ENCODE measurements at regions not wholly inside any gene's neighbourhood (a gene's known extent, or its start where the extent isn't known, plus 50 kb on each side); places are given as distances from the start of the nearest gene placed in this dataset.

- in situ Hi-C loops (cut with HindIII; ENCODE audit: low sequenced_read_pairs): no loop called here
Observed at GRCh38 chr11:134678744-134679143, 266.7 kb upstream of the B3GAT1 start.

- in situ Hi-C loops (cut with HindIII; ENCODE audit: low sequenced_read_pairs): no loop called here
Observed at GRCh38 chr11:134677891-134678551, 266.0 kb upstream of the B3GAT1 start.

- in situ Hi-C loops (cut with HindIII; ENCODE audit: low sequenced_read_pairs): no loop called here
Observed at GRCh38 chr11:134677397-134677822, 265.4 kb upstream of the B3GAT1 start.

- in situ Hi-C loops (cut with HindIII; ENCODE audit: low sequenced_read_pairs): no loop called here
Observed at GRCh38 chr11:134676516-134677287, 264.7 kb upstream of the B3GAT1 start.

DNA sequence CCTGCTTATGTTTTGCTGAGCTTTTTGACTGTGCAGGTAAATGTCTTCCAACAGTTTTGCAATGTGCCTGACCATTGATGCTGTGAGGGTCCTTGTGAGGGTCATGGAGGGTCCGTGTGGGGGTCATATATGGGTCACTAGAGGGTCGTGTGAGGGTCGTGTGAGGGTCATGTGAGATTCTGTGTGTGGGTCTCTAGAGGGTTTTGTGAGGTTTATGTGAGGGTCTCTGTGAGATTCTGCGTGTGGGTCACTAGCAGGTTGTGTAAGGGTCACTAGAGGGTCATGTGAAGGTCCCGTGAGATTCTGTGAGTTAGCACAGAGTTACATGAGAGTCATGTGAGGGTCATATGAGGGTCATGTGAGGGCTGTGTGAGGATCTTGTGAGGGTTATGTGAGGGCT lies 263.9 kb upstream of the B3GAT1 start:
- in situ Hi-C loops (cut with HindIII; ENCODE audit: low sequenced_read_pairs): no loop called here

DNA sequence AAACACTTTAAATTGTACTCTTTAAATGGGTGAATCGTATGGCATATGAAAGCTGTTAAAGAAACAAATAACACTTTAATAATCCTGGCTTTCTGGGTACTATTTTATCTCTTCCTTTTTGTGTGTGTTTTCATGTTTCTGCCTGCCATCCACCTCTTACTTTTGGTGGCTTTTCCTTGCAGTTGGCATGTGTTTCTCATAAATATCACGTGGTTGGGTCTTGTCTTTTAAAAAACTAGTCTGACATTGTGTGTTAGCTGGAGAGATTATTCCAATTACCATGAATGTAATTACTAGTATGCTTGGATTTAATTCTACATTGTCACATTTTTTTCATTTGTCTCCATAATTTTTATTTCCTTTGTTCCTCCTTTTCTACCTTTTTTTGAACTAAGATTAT lies 262.9 kb upstream of the B3GAT1 start:
- in situ Hi-C loops (cut with HindIII; ENCODE audit: low sequenced_read_pairs): no loop called here

DNA sequence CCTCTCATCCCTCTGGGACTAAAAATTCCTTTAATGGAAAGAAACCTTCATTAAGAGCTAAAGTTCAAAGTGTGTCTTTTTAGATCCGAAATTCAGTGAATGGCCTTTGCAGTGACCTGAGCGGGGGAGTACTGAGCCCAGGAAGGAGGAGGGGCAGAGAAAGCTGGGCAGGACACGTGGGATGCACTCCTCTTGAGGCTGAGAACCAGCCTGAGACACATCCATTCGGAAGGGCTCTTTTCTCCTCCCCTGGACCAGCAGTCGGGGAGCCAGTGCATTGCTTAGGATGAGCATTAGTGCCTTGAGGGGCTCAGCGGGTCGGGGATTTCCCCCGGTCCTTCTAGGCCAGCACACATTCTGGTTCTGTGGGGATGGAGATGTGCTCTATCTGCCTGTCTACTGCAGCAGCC lies 258.9 kb upstream of the B3GAT1 start:
- in situ Hi-C loops (cut with HindIII; ENCODE audit: low sequenced_read_pairs): no loop called here

DNA sequence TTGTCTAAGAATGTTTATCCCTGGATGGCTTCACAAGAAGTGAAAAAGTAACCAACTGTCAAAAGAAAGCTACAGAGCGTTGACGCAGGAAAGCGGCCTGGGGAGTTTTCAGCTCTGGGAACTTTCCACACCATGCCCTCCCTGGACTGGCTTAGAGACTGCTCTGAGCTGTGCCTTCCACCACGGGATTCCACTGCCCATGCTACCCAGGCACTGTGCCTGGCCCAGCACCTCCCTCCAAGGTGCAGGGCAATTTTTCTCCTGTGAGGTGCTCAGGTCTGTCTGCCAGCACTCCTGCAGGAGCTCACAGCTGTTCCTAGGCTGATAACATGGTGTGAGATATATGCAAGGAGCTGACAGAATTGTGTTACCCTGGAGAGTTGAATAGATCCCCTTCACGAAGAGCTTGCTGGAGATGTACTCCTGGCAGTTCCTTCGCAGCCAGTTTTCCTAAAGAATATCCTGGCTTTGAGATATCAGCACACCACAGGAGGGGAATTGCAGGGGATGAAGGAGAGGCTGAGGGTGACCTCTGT lies 258.3 kb upstream of the B3GAT1 start:
- in situ Hi-C loops (cut with HindIII; ENCODE audit: low sequenced_read_pairs): no loop called here

GRCh38 chr11:134669796-134670195 lies 257.8 kb upstream of the B3GAT1 start:
- in situ Hi-C loops (cut with HindIII; ENCODE audit: low sequenced_read_pairs): no loop called here

DNA sequence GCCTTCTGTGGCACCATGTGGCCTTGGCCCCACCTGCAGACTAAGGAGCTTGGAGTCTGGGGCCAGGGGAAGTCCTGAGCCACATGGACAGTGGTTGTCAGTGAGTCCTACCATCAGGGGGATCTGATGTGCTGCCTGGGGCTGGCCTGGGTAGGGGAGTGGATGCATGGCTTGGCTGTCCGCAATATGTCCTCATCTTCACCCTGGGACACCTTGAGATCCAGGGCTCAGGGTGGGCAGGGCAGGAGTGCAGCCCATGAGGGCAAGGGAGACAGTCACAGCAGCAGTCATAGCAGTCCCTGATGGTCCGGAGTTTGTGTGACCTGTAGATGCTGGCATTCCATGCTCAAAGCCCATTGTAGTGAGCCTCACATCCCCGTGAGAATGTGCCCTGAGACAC lies 256.8 kb upstream of the B3GAT1 start:
- in situ Hi-C loops (cut with HindIII; ENCODE audit: low sequenced_read_pairs): no loop called here

DNA sequence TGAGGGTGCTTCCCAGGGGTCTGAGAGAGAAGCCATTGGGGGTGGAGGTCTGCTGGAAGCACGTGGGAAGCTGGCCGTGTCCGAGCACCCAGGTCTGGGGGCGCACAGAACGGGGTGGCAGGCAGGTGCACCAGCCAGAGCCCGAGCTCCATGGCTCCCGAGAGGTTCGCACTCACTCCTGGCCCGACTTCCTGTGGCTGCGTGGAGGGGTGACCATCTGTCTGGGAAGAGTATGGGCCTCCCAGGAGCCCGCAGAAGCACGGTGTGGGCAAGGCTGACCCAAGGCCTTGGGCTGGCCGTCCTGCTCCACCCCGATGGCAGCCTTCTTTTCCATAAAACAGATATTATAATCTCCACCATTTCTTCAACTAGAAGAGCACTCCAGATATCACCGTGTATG lies 256.0 kb upstream of the B3GAT1 start:
- in situ Hi-C loops (cut with HindIII; ENCODE audit: low sequenced_read_pairs): no loop called here

- in situ Hi-C loops (cut with HindIII; ENCODE audit: low sequenced_read_pairs): no loop called here
Observed at GRCh38 chr11:134667505-134667904, 255.5 kb upstream of the B3GAT1 start.

- in situ Hi-C loops (cut with HindIII; ENCODE audit: low sequenced_read_pairs): no loop called here
Observed at GRCh38 chr11:134667175-134667500, 255.1 kb upstream of the B3GAT1 start.

DNA sequence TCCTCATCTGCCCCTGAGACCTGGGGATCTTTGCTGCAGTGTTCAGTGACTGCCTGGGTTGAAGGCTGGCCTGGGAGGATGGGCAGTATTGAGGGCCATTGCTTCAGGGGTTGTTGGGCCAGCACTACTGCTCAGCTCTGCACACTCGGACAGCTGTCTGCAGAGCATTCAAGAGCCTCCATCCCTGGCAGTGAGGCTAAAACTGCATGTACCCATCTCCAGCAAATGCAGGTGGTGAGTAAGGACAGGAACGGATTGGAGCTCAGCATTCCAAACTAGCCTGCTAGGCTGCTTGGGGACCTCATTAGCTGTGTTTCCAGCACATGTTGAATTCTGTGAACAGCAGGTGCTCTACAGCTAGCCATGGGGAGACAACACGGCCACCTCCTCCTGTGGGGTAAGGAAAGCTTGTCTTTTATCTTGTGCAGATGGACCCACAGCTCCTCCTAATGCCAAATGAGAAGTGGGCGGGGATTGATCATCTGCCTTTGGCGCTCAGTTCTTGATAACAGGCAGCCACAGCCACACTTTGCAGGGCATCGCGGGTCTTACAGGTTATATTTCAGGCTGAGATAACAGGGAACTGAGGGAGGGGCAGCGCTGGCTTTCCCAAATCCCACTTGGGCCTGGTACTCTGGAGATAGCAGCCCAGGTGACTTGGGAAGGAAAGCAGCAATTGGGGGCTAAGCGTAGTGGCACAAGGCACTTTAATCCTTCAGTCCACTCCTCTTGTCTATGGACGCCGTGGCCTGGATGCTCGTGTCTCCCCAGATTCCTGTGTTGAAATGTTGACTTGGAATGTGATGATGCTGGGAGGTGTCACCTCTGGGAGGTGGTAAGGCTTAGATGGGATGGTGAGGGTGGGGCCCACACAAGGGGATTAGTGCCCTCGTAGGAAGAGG lies 254.5 kb upstream of the B3GAT1 start:
- in situ Hi-C loops (cut with HindIII; ENCODE audit: low sequenced_read_pairs): no loop called here

GRCh38 chr11:134665571-134666270 lies 253.7 kb upstream of the B3GAT1 start:
- in situ Hi-C loops (cut with HindIII; ENCODE audit: low sequenced_read_pairs): no loop called here

GRCh38 chr11:134665188-134665535 lies 253.1 kb upstream of the B3GAT1 start:
- in situ Hi-C loops (cut with HindIII; ENCODE audit: low sequenced_read_pairs): no loop called here

DNA sequence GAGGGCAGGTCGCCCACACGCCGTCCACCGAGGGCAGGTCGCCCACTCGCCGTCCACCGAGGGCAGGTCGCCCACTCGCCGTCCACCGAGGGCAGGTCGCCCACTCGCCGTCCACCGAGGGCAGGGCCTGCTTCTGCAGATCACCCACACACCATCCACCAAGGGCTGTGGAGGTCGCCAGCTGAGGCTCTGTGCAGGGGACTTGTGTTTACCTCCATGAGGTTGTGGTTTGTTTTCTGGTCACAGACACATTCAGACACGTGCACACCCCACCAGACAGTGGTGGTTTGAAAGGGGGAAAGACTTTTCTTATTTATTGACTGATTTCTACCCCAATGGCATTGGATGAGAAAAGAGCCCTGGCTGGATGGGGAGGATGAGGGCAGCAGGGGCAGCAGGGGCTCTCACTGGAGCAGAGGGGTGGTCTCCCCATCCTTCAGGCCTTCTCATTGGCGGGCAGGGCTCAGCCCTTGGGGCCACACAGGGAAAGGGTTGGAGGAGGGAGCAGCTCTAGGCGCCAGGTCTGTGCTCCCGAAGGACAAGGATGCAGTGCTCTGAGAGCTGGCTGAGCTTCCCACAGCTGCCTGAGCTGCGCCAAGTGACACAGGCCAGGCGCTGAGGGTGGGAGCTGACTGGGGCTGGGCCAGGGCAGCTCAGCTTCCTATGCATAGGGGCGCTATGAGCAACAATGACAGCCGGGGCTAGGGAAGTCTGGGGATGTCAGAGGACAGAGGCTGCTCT lies 252.6 kb upstream of the B3GAT1 start:
- in situ Hi-C loops (cut with HindIII; ENCODE audit: low sequenced_read_pairs): no loop called here

GRCh38 chr11:134663506-134664313 lies 251.7 kb upstream of the B3GAT1 start:
- in situ Hi-C loops (cut with HindIII; ENCODE audit: low sequenced_read_pairs): no loop called here

- in situ Hi-C loops (cut with HindIII; ENCODE audit: low sequenced_read_pairs): no loop called here
Observed at GRCh38 chr11:134662629-134663360, 250.8 kb upstream of the B3GAT1 start.
